H1 (cell line): ENCODE measurements at regions not wholly inside any gene's neighbourhood (a gene's known extent, or its start where the extent isn't known, plus 50 kb on each side); places are given as distances from the start of the nearest gene placed in this dataset.

Experiments
- BRCA1 ChIP-seq: IDR thresholded peaks from 2 replicates; pipeline ENCODE4 v1.6.1; 2012; ENCODE audit warnings: low read depth, low read length, improper control_type of control experiment
- CHD7 ChIP-seq: fragments of 300-600 bp; sonication (generic); IDR thresholded peaks from 2 replicates; pipeline ENCODE4 v1.7.1; 2012; ENCODE audit warnings: low read length, moderate library complexity, mild to moderate bottlenecking, inconsistent platforms; ENCODE audit not compliant: insufficient replicate concordance
- HDAC2 ChIP-seq, 2 experiments: fragments of 300-600 bp in 1 of 2; sonication (generic) in 1 of 2; IDR thresholded peaks; 2 replicates each; pipeline ENCODE4 v1.6.1; 2011 to 2012; ENCODE audit warnings: low read depth in 2 of 2, low read length in 2 of 2, mild to moderate bottlenecking in 2 of 2, moderate library complexity in 2 of 2, borderline replicate concordance in 1 of 2, inconsistent platforms in 1 of 2
- RXRA ChIP-seq: IDR thresholded peaks from 2 replicates; pipeline ENCODE4 v1.6.1; 2011; ENCODE audit warnings: low read depth, mild to moderate bottlenecking, low read length, moderate library complexity; ENCODE audit not compliant: insufficient read depth
- TAF7 ChIP-seq: optimal IDR thresholded peaks from 2 replicates; pipeline ENCODE3; 2011; ENCODE audit warnings: low read depth, mild to moderate bottlenecking, inconsistent platforms, low read length, moderate library complexity, borderline replicate concordance
- TEAD4 ChIP-seq: IDR thresholded peaks from 2 replicates; pipeline ENCODE4 v1.6.1; 2012; ENCODE audit warnings: low read depth, low read length, inconsistent platforms, mixed read lengths
- YY1 ChIP-seq: IDR thresholded peaks from 2 replicates; pipeline ENCODE4 v1.6.1; 2011; ENCODE audit warnings: low read depth, mild to moderate bottlenecking, low read length

GRCh38 chr16:86805188-86805587, 226.8 kb downstream of the FOXL1 start (continued):
- TF ChIP-seq CHD7 (no peak), YY1 (no peak), TEAD4 (no peak), TAF7 (no peak), RXRA (no peak), BRCA1 (no peak), HDAC2 (IDR thresholded peaks at IDR 0.05; ENCODE audit: borderline replicate concordance in 1 of 2, low read depth in 2 of 2, low read length in 2 of 2) (no peak)
